Islet of Langerhans (tissue), 1 donor: ENCODE measurements at regions not wholly inside any gene's neighbourhood (a gene's known extent, or its start where the extent isn't known, plus 50 kb on each side); places are given as distances from the start of the nearest gene placed in this dataset.

Source experiments
- FAIRE-seq: peaks from one replicate; lab custom pipeline; 2011; peaks lifted over from hg19 to GRCh38; lab: Jason Lieb, UNC

GRCh38 chr9:113741886-113742854, 133.9 kb upstream of the ZNF618 start:
- no peak for FAIRE-seq

- no peak for FAIRE-seq
Measured at GRCh38 chr9:113742878-113743277, 133.2 kb upstream of the ZNF618 start.

- no peak for FAIRE-seq
Measured at GRCh38 chr9:113746486-113746885, 129.6 kb upstream of the ZNF618 start.

- FAIRE-seq = no peak
Measured at GRCh38 chr9:113748135-113748534, 128.0 kb upstream of the ZNF618 start.

GRCh38 chr9:113753398-113754119, 122.5 kb upstream of the ZNF618 start:
- no peak for FAIRE-seq

DNA sequence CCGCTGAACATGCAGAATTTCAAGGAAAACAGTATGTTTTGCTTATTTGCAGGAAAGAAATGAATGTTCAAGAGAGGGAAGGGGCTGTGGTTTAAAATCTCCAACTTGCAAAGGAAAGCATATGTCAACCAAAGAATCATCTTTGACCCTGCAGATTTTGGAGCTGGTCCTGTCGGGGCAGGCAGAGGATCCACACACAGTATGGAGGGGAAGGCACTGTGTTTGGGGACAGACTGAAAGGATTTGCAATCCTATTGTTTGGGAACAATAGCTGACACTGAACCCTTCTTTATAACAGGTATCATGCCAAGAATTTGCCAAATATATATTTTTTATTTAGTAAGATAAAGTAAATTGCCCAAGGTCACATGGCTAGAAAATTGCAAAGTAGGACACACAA, 121.4 kb upstream of the ZNF618 start:
- FAIRE-seq = no peak

DNA sequence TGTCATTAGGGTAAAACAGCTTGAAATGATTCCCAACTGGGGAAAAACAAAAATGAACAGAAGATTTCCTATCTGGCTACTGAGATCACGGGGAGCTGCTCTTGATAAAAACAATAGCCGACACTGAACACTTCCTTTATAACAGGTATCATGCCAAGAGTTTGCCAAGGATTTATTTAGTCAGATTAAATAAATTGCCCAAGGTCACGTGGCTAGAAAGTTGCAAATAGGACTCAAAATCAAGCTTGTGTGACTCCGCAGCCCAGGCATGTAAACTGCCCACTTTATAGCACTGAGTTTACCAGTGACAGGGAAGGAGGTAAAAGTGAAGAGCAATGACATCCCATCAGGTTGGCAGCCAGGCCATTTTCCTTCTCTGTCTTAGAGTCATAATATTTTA, 120.7 kb upstream of the ZNF618 start:
- FAIRE-seq = no peak

DNA sequence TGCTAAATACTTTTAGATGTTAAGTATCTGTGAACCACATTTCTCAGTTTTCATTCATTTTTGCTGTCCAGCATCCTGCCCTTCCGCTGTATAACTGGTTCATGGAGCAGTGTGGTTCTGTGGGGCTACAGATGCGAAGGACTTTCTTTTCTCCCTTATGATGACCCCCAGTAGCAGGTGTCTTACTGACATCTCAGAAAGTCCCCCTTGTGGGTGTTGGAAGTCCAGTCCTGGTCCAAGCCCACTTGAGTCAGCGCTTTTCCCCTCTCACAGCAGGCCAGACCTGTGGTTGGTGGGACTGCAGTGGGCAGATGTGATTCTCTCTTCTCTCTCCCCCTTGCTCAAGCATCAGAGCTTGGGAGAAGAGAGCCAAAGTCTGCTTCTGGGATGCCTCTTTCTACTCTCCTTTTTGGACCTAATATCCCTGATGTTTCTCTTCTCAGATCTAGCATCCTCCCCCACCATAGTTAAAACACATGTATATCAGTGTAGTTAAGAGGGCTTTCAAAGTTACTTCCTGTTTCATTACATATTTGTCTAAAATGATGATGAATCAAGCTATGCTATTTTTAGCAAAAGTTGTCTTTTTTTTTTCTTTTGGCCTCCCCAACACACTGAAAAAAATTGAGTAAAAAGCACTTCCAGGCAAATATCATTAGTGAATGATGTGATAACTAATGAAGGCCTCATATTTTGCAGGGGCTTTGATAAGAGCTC, 119.5 kb upstream of the ZNF618 start:
- no peak for FAIRE-seq

DNA sequence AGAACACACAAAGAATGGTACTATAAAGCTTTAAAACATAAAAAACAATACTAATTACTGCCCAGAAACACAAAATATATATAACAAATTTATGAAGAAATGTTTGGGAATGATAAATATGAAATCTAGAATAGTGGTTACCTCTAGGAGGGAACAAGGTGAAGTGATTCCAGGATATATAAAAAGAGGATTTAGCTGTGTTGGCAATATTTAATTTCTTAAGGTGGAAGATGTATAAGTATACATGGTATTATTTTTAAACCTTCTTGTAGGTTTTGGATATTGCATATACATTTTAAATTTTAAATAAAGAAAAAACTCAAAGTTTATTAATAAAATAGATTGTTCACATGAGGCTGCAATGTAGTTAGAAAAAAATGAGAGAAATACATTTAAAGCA, 112.7 kb upstream of the ZNF618 start:
- FAIRE-seq = no peak

- FAIRE-seq = no peak
Measured at GRCh38 chr9:113764572-113764971, 111.5 kb upstream of the ZNF618 start.

DNA sequence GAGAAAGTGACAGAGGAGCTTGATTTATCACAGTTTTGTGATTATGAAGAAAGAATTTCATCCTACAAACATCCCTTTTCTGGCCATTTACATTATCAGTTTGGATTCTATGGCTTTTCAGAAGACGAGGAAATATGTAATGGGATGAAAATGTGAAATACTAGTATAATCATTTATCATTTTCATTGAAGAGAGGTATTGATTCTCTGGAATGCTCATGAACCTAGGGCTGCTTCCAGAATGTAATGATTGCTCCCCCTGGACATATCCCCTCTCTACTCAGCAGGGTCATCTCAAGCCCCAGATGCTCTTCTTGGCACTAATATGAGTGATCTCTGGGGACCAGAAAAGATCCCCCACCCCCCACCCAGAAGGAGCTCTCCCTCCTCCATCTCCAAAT, 106.7 kb upstream of the ZNF618 start:
- FAIRE-seq = no peak

DNA sequence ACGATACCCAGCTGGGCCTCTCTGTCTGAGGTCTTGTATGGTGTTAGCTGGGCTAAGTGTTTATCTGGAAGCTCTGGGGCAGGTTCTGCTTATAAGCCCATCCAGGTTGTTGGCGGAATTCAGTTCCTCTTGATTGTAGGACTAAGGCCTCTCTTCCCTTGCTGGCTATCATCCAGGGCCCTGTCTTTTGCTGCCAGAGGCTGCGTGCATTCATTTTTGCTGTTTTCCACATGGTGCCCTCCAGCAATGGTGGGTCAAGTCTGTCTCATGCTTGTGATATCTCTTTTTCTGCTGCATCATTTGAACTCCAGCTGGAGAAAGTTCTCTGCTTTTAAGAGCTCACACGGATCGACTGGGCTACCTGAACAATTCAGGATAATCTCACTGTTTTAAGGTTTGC, 105.7 kb upstream of the ZNF618 start:
- no peak for FAIRE-seq

- no peak for FAIRE-seq
Measured at GRCh38 chr9:113771199-113771598, 104.9 kb upstream of the ZNF618 start.

DNA sequence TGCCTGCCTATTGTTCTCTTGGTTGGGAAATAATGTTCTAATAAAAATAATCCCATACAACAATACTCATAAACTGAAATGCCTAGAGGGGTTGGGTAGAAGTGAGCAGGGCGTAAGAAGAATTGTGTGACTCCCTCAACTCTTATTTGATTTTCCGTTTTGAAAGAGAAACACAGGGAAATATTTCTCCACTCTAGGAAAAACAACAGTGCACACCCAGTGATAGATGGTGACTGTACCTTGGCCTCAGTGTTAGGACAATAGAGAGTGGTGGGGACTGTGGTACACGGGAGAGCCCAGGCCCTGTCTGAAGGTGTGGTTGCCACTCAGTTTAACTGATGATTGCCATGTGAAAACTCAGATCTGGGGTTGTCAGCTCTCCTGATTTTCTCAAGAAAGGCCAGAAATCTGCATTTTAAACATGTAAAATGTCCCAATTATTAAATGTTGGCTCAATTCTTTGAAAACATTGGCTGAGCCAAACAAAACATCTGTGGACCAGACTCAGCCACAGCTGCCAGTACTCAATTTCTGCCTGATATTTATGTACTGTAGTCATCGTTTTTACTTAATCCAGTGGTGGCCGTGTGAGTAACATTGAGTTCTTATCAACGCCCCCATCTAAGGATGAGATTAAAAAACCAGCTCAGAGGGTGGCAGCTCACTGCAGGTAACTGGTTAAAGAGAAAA, 103.8 kb upstream of the ZNF618 start:
- no peak for FAIRE-seq

DNA sequence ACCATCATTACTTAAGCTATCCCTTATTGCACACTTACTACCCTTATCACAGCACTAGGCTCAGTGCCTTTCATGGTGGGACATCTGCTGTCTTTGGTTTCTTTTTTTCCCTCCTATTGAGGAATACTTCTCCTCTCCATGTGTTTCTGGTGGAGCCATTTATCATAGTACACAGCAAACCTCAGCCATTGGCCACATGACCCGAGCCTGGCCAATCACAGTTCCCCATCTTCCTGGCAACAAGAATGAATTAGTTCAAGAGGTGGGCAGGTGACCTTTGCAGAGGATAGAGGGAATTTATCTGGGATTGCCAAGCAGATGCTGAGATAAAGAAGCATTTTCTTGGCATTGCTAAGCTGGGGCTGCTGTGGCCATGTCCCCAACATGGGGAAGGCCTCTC, 101.1 kb upstream of the ZNF618 start:
- no peak for FAIRE-seq

- FAIRE-seq = no peak
Measured at GRCh38 chr9:113775749-113776148, 100.4 kb upstream of the ZNF618 start.

DNA sequence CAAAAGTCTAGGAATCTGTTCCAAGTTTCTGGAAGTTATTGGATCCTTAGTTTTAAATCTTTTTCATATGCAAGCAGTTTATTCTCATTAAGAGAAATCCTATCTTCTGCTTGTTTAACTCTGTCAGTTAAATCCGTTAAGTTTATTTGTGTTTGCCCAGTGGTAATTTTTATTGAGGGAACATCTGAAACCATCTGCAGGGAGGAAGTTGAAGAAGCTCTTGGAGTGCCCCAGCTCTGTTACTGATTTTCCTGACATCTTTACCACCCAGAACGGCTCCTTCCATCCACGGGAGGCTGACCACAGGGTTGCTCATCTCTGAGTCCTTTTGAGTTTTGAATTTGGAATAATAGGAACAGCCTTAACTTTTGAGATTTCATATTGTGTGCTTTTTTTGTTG, 99.9 kb upstream of the ZNF618 start:
- no peak for FAIRE-seq

GRCh38 chr9:113781381-113781780, 94.7 kb upstream of the ZNF618 start:
- no peak for FAIRE-seq

DNA sequence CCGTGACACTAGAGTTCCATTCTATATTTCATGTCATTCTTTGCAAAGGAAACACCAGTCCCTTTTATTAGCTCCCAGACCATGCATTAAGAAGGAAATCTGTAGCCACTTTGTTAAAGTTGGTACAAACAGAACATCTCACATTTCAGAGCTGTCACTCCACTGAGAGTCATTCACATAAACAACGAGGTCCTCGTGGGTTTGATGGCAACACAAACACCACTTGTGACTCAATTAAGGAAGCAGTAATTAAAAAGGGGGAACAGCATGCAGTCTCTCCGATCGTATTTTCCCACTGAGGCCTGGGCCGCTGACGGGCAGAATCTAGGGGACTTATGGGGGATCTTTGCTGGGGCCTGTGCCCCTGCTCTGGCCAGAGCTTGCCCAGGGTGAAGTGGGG, 94.2 kb upstream of the ZNF618 start:
- no peak for FAIRE-seq

GRCh38 chr9:113783475-113783874, 92.6 kb upstream of the ZNF618 start:
- no peak for FAIRE-seq

DNA sequence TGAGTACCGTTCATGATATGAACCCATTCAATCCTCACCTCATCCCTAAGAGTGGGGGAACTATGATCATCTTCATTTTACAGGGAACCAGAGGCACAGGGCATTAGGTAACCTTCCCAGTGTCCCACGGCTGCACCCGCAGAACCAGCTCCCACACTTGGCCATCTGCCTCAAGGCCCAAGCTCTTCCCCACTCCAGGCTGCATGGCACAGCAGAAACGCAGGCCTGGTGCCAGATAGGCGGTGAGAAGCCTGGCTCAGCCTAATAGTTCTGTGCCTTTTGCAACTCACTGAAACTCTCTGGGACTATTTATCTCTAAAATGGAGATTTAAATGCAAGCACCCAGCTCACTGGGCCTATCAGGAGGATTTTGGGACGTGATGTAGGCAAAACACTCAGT, 90.8 kb upstream of the ZNF618 start:
- no peak for FAIRE-seq

GRCh38 chr9:113786071-113786470, 90.0 kb upstream of the ZNF618 start:
- no peak for FAIRE-seq
